ENCODE measurements at regions not wholly inside any gene's neighbourhood (a gene's known extent, or its start where the extent isn't known, plus 50 kb on each side); places are given as distances from the start of the nearest gene placed in this dataset.

DNA sequence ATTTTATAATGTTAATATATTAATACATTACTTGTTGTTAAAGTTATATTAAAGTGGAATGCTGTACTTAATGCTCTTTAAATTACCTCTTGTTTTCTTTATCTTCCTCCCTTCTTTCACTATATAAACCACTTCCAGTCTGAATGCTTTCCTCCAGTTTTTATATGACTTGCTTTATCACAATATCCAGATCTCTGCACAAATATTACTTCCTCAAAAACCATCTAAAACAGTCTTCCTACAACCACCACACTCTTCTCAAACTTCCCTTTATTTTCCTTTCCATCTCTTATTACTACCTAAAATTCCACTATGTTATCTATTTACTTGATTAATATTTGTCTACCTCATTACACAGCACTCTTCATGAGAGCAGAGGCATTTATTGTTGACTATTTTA is 956.6 kb downstream of the LRFN5 start:
- H3K27ac ChIP-seq: no peak overlapping the region
- TF ChIP-seq, protein P1, sequence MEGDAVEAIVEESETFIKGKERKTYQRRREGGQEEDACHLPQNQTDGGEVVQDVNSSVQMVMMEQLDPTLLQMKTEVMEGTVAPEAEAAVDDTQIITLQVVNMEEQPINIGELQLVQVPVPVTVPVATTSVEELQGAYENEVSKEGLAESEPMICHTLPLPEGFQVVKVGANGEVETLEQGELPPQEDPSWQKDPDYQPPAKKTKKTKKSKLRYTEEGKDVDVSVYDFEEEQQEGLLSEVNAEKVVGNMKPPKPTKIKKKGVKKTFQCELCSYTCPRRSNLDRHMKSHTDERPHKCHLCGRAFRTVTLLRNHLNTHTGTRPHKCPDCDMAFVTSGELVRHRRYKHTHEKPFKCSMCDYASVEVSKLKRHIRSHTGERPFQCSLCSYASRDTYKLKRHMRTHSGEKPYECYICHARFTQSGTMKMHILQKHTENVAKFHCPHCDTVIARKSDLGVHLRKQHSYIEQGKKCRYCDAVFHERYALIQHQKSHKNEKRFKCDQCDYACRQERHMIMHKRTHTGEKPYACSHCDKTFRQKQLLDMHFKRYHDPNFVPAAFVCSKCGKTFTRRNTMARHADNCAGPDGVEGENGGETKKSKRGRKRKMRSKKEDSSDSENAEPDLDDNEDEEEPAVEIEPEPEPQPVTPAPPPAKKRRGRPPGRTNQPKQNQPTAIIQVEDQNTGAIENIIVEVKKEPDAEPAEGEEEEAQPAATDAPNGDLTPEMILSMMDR (conservative IDR thresholded peaks at IDR 0.05): no peak
- no peak for TF ChIP-seq ZFX (IDR thresholded peaks at IDR 0.05)

- no peak for TF ChIP-seq ZFX (IDR thresholded peaks at IDR 0.05)
- TF ChIP-seq, protein P1 (conservative IDR thresholded peaks at IDR 0.05): no peak
- H3K27ac ChIP-seq: no peak overlapping the region
These were observed 949.9 kb downstream of the LRFN5 start for GRCh38 chr14:42556551-42556950.

GRCh38 chr14:42555365-42555764 is 948.7 kb downstream of the LRFN5 start:
- H3K27ac ChIP-seq: no peak overlapping the region
- no peak for TF ChIP-seq ZFX (IDR thresholded peaks at IDR 0.05)
- TF ChIP-seq, protein P1 (conservative IDR thresholded peaks at IDR 0.05): no peak

DNA sequence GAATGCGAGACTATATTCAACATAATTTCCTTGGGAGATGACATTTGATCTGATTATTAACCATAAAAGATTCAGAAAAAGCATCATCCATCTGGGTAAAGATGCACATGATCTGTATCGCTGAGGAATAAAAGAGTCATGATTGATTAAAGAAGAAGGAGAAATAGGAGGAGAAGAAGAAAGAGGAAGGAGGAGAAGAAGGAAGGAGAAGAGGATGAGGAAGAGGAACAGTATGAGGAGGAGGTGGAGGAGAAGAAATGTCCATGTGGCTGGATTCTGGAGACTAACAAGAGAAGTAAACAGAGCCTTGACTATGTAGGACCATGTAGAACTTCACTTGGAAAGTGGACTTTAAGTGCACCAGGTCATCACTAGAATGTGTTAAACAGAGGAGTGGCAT is 947.4 kb downstream of the LRFN5 start:
- TF ChIP-seq, protein P1 (conservative IDR thresholded peaks at IDR 0.05): no peak
- TF ChIP-seq ZFX (IDR thresholded peaks at IDR 0.05): no peak
- H3K27ac ChIP-seq: no peak overlapping the region

- H3K27ac ChIP-seq: no peak overlapping the region
- TF ChIP-seq ZFX (IDR thresholded peaks at IDR 0.05): no peak
- TF ChIP-seq, protein P1 (conservative IDR thresholded peaks at IDR 0.05): no peak
These were observed 943.6 kb downstream of the LRFN5 start for GRCh38 chr14:42550310-42550709.

GRCh38 chr14:42548349-42548748 is 941.7 kb downstream of the LRFN5 start:
- H3K27ac ChIP-seq: no peak overlapping the region
- no peak for TF ChIP-seq ZFX (IDR thresholded peaks at IDR 0.05)
- TF ChIP-seq, protein P1 (conservative IDR thresholded peaks at IDR 0.05): no peak

GRCh38 chr14:42545636-42546035 is 939.0 kb downstream of the LRFN5 start:
- H3K27ac ChIP-seq: no peak overlapping the region
- TF ChIP-seq, protein P1 (conservative IDR thresholded peaks at IDR 0.05): no peak
- no peak for TF ChIP-seq ZFX (IDR thresholded peaks at IDR 0.05)
